Retina (tissue), 1 donor: ENCODE measurements at regions not wholly inside any gene's neighbourhood (a gene's known extent, or its start where the extent isn't known, plus 50 kb on each side); places are given as distances from the start of the nearest gene placed in this dataset.
"Not testable (repeated sequence)": the region's sequence is repeated elsewhere in the genome, so short reads cannot be mapped to it uniquely, and the experiment has no call there.

Experiments used
- DNase-seq: peaks from one replicate; pipeline ENCODE4 v3.0.0-alpha.2; 2016

DNA sequence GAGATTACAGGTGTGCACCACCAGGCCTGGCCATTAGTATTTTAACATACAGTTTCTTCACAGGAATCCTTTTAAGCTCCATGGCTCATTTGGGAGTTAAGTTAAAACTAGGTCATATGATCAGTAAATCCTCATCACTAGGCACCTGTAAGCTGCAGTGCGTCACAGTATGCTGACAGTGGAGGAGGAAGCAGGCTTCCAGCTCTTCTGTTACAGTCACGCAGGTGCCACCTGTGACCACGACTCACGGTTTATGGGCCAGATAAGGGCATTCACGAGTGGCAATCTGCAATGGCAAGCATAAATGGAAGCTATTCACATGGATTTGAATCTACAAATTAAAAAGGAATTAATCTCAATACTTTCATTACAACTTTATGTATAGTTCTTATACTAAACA is 129.4 kb upstream of the BCOR start:
- no peak for DNase-seq

GRCh38 chrX:40224658-40225057 is 126.9 kb upstream of the BCOR start:
- DNase-seq: no peak

DNA sequence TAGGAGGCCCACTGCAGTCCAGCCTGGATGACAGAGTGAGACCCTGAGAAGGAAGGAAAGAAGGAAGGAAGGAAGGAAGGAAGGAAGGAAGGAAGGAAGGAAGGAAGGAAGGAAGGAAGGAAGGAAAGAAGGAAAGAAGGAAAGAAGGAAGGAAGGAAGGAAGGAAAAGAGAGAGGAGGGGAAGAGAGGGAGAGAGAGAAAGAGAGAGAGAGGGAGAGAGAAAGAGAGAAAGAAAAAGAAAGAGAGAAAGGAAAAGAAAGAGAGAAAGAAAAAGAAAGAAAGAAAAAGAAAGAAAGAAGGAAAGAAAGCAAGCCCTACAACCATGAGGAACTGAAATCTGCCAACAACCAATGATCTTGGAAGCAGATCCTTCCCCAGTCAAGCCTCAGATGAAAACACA is 124.9 kb upstream of the BCOR start:
- DNase-seq: not testable (repeated sequence)

GRCh38 chrX:40213092-40213491 is 115.3 kb upstream of the BCOR start:
- no peak for DNase-seq

DNA sequence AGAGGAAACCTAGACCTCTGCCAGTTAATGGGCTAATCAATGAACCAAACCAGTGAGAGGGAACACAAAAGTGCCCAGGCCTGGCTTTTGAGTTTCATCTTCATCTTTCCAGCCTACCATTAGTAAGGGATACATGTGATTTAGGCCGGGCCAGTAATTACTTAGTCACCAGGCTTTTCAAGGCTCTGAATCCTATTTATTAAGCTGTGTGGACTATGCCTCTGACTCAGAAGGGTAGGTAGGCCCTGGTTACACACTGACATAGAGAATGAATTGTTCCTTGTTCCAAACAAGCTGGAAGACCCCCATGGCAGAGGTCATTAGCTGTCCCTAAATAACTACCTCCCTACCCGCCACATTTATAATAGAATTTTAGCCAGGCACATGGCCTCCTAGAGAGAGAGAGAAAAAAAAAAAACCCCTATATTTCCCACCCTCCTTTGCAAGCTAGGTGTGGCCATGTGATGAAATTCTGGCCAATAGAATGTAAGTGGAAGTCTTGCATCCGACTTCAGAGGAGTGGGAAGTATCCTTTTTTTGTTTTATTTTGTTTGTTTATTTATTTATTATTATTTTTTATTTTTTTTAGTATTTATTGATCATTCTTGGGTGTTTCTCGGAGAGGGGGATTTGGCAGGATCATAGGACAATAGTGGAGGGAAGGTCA is 112.3 kb upstream of the BCOR start:
- DNase-seq: no peak

- no peak for DNase-seq
These were observed 109.9 kb upstream of the BCOR start for GRCh38 chrX:40207626-40208025.

GRCh38 chrX:40205471-40205870 is 107.7 kb upstream of the BCOR start:
- peak; percentile 17 for DNase-seq

DNA sequence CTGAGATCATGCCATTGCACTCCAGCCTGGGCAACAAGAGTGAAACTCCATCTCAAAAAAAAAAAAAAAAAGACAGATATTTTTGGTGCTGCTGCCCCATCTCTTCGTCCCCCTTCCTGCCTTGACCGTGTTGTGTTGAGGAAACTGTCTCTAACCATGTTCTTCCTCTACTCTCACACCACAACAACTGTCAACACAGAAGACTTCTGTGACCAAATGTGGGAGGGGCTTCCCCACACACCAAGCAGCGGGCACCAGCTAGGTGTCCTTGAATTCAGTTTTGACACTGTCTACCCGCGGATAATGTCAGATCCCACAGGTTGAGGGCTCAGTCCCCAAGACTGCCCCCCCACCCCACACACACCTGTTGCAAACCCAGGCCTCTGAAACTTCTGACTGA is 104.7 kb upstream of the BCOR start:
- no peak for DNase-seq

DNA sequence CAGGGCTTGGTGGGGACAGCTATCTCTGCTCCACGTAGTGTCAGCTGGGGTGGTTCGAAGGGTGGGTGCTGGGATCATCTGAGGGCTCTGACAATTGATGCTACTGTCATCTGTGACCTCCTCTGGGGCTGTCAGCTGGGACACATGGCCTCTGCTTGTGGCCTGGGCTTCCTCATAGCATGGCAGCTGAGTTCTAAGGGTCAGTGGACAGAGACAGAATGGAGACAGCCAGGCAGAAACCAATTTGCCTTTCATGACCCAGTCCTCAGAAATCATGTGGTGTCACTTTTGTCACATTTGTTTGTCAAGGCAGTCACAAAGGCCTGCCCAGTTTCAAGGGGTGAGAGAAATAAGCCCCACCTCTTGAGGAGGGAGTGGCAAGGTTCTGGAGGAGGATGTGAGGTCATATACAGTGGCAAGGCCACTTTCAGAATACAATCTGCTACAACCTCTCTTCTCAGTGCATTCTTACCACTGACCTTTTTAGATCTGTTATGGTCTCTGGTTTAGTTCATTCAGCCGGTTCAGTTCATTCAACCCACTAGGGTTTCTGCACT is 103.6 kb upstream of the BCOR start:
- no peak for DNase-seq

DNA sequence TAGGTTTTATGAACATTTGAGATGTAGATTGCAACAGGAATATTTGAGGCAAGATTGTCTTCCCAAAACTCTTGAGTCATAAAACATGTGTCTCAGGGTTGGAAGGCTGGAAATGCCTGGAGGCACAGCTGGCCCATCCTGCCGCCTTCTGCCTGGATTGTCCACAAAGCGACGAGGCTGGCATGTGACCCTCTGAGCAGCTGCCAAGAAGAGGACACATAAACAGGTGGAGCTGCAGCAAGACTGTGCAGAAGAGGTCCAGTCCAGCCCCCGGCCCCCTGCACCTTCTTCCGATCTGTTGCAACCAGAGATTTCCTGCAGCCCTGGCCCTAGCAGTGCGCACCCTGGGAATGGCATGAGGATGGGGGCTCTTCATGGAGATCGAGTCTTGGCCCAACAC is 101.9 kb upstream of the BCOR start:
- DNase-seq: no peak

DNA sequence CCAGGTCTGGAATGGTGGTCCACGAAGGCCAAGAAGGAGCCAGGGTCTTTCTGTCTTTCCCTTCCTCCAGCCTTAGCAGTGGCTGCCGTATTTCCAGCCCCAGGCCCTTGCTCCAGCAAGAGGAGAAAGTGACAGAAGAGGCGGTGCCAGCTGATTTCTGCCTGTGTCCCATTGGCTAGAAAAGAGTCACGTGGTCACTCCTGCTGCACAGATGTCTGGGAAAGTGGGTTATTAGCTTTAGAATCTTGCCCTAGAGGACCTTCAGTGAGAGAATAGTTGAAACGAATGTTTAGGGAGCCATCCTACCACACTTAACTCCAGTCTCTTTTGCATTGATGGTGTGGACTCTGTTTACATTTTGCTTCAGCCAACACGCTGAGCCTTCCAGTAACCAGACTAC is 99.3 kb upstream of the BCOR start:
- no peak for DNase-seq

GRCh38 chrX:40195368-40195767 is 97.6 kb upstream of the BCOR start:
- DNase-seq: no peak

- no peak for DNase-seq
These were observed 94.4 kb upstream of the BCOR start for GRCh38 chrX:40192196-40192595.

DNA sequence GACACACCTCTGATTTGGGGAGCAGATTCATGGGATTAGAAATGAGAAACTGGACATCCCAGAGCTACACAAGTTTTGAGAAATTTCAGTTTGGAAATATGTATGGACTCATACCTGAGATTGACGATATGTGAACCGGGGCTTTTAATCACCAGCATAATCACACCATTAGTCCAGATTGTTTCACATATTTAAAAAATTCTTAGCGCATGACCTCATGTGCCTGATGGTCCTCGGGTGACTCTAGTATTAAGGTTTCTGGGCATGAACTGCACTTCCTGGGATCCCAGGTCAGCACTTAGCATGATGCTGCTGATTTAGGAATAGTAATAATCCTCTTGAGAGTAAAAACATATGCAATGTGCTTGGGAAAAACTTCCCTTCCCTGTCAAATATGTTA is 91.9 kb upstream of the BCOR start:
- DNase-seq: no peak

GRCh38 chrX:40188573-40189417 is 91.0 kb upstream of the BCOR start:
- DNase-seq: no peak

DNA sequence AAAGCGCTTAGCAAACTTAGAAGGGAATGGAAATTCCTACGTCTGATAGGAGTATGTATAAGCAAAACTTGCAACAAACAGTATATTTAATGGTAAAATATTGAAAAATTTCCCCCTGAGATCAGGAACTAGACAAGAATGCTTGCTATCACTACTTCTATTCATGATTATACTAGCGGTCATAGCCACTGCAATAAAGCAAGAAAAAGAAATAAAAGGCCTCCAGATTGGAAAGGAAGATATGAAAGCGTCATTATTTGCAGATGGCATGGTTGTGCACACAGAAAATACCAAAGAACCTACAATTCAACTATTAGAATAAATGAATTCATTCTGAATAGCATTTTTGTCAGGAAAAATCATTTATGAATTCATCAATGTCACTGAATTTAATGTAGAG is 87.2 kb upstream of the BCOR start:
- DNase-seq: no peak

DNA sequence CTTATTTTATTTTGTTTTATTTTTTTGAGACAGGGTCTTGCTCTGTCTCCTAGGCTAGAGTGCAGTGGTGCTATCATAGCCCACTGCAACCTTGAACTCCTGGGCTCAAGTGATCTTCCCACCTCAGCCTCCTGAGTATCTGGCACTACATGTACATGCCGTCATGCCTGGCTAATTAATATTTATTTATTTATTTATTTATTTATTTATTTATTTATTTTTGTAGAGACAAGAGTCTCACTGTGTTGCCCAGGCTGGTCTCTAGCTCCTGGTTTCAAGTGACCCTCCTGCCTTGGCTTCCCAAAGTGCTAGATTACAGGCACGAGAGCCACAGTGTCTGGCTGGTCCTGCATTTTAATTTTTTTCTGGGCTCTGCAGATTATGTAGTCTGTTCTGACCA is 84.9 kb upstream of the BCOR start:
- no peak for DNase-seq

DNA sequence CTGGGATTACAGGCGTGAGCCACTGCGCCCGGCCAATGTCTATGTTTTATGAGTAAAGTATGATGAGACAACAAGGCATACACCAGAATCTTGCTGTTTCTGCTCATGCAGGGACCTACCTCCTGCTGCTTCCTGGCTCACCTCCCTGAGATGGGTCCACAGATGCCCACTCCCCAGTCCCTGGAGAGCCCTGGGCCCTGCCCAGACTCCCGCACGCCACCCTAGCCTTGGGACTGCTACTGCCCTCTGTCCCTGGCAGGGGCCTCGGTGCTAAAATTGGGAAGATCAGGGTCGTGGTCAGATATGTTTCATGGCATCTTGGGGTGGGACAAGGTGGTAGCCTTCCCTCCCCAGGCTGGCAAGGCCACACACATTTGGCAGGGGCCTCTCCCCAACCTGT is 84.3 kb upstream of the BCOR start:
- no peak for DNase-seq

- no peak for DNase-seq
These were observed 81.5 kb upstream of the BCOR start for GRCh38 chrX:40179283-40179682.

DNA sequence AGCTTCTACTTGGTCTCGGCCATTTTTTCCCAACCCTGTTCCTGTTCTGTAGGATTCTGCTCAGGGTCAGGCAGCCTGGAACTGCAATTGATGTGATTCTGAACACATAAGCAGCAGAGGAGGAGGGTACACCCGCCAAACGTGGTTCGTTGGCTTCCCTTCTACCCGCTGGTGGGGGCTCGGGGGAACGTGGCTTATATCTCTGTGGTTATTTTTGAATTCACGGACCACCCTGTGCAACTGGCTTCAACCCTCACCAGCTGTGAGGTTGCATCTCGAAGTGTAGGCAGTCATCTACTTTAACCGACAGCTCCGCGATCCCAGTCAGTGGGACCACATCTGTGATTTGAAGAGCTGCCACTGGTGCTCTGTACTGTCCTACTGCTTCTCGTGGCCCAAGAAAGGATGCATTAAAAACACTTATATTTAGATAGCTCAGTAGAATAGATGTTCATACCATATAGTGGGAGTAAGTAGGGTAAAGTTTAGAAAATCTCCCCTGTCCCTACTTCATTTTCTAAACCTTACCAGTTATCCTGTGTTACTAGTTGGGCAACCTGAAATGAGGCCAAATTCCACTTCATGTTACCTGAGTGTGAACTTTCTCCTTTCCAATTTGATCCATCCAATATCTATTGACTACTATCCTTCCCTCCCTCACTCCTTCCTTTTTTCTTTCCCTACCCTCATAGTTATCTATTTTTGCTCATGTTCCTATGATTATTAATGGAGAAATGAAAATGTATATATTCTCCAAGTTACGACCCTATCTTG is 80.4 kb upstream of the BCOR start:
- DNase-seq: no peak

GRCh38 chrX:40177489-40177888 is 79.7 kb upstream of the BCOR start:
- DNase-seq: no peak

DNA sequence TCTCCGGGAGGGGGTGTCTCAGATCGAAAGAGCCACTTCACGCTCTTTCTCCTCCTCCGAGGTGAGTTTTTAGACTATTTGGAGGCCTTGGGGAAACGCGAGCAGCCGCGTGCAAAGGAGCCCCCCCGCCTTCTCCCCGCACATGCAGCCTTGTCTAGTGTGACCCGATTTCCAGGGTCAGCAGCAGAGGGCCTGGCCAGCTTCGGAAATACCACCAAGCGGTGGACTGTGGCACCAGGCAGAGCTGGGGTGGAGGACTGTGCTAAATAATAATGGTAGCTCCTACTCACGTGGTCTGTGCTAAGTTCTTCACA is 79.3 kb upstream of the BCOR start:
- DNase-seq: peak; percentile 57

- peak; percentile 72 for DNase-seq
These were observed 78.8 kb upstream of the BCOR start for GRCh38 chrX:40176351-40177116.
